Left forelimb (tissue), 1 donor: ENCODE measurements at regions not wholly inside any gene's neighbourhood (a gene's known extent, or its start where the extent isn't known, plus 50 kb on each side); places are given as distances from the start of the nearest gene placed in this dataset.

Source experiments
- DNase-seq: peaks from one replicate; pipeline ENCODE4 v3.0.0-alpha.2; 2018; ENCODE audit warnings: low spot score

DNA sequence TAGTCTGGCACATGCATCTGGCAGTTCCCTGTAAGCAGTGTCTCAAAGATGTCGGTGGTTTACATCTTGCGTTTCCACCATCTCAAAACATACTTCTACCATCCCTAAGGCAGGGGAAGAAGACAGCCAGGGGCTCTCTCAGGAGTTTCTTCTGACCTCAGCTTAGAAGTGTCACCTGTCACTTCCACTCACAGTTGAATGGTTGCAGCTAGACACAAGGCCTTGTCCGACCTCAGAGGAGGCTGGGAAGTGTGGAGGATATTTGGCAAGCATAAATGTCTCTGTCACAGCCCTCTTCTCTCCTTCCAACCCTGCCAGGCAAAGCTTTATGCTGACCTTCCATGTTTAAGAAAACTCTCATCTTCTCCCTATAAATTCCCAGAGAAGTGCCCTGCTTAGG lies 193.3 kb downstream of the HERPUD2 start:
- DNase-seq, result no peak

DNA sequence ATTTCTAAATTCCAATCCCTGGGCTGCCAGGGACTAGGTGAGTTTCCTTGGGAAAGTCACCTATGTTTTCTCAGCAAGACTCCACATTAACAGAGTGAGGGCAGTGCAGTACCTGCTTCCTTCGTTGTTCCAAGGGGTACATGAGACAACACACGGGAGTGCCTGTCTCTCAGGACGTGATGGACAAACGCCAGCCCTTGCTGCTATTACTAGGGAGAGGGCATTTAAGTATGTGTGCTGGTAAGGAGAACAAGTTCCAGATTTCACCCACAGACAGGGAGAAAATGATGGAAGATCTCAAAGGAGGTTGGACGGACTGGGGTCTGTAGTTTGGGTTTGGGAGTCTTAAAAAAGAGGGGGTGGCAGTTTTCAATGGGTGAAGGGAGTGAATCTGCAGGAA lies 195.7 kb downstream of the HERPUD2 start:
- no peak for DNase-seq

DNA sequence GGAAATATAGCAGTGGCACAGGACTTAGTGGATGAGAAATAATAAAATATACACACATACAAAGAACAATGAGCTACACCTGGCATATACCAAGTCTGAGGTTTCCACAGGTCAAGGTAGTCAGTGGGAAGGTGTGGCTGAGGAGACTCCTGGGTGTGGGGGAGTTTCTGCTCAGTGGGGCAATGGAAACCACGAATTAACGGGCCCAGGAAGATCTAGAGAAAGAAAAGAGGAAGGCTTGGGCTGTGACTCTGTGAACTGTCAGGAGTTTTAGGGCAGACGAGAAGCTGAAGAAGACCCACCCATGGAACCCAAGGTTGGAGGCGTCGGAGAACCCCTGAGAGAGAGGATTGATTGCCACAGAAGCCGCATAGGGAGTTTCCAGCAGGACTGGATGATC lies 196.5 kb downstream of the HERPUD2 start:
- DNase-seq, result no peak

DNA sequence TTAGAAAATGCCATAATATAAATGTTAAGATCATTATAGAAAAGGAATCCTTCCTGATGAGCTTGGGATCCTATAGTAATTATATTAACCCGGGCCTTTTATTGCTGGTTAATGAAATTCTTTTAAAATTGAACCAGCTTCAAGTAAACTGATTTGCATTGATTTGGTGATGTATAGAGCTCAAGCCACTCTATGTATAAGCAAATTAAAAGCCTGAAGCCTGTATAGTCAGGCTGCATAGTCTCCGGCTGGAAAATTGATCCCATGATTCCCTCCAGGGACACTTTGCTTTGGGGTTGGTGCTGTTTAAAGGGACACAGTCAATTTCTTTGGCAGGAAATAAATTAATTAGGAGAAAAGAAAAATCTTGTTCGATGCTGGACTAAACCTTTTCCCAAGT lies 199.1 kb downstream of the HERPUD2 start:
- DNase-seq, result no peak

DNA sequence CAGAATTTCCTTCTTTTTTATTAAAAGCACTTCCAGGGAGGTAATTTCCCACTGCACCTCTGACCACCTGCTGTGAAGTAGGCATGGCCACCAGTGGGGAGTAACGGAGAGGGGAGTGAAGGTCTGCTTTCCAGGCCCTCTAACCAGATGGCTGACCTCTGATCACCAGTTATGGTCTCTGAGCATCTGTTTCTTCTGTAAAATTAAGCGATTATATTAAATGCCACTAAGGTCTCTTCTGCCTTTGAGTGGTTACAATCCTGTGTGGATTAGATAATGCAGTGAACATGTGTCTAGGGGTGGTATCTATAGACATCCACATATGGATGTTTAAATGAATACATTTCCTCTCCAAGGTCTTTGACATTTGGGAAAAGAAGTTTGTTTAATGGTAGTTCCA lies 199.6 kb downstream of the HERPUD2 start:
- no peak for DNase-seq

DNA sequence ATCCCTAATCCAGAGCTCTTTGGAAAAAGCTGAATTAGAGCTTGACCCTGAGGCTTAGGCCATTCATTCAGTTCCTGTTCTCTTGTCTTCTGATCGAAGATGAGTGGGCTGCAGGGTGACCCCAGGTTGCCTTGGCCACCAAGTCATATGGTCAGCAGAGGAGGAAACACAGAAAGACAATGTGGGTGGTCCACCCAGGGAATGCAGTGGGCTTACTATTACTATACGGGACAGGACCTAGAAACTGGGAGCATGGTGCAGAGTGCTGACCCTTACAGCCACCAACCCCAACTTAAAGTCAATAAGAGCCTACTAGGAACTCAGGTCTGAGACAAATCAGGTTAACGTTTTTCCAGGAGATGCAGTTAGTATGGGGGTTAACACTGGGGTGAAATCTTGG lies 200.5 kb downstream of the HERPUD2 start:
- DNase-seq, result no peak

DNA sequence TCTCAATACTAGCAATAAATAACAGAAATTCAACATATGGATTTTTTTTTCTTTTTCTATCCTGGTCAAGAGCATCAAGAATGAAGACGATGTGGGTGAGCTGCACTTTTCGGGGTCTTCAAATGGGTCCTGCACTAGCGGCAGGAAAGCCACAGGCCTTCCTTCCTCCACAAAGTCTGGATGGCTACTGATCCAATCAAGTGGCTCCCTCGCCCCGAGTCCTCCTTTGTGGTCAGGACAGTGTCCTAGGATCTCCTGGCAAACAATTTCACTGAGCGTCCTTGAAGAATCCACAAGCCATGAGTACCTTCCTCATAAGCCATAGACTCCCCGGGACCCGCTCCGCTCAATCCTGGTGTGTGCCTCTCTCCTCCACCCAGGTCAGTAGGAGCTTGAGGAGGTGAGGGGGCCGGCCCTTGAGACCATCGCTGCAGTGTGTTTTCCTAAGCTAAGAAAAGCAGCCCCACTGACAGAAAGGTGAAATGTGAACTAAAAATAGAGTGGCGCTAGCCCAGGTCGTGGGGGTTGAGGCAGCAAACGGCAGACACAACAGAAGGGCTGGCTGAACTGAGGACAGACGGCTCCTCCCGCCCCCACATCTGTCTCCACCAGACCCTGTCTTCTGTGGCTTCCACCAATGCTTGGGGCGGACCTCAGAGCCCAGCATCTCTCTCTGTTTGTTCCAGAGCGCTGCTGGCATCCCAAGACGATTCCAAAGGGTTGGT lies 202.3 kb downstream of the HERPUD2 start:
- no peak for DNase-seq

DNA sequence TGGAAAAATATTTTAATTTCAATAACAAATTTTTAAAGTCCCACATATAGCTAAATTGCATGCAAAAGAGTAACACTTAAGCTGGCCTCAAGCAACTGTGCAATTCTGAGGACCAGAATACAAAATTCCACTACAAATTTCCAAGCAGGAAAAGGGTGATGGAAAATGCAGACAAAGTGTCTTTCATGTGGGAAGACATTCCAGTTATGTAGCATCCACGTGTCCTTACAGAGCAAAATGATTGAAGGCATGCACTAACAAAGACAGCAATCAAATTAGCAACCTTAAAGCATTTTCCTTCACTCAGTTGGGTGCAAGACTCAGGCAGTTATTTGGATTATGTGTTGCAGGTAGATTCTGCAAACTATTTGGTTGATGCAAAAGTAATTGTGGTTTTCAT lies 203.7 kb downstream of the HERPUD2 start:
- no peak for DNase-seq

DNA sequence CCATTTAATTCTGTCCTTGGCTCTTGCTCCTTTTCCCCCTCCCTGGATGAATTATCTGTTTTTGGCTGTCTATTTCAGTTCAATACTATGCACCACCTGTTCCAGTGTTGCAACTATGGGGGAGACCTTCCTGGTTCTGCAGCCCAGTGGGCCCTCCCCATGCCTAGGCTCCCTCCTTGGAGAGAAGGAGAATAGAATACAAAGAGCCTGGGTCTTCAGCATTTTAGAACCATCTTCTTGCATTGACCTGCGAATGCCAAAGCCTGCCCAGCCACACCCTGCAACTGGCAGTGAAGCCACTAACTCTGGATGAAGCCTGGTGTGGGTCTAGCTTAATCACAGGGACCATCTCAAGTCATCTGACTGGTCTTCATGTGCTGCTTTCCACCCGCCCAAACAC lies 207.1 kb downstream of the HERPUD2 start:
- DNase-seq, result no peak

DNA sequence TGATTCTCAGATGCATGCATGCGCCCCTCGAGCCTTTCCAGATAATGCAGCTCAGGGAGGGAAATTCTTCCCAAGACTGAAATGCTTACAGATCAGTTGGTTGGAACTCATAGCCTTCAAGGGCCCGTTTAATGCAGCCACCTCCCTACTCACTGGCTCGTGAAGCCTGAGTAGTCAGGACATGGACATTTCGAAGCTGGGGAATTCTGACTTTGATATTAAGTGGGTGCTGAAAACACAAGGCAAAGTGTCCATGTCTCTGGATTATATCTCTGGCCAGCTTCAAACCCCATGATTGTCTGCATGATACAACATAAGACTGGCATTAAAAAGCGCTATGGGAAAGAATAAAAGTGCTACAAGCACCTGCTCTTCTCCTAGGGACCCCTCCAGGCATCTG lies 207.5 kb downstream of the HERPUD2 start:
- no peak for DNase-seq

DNA sequence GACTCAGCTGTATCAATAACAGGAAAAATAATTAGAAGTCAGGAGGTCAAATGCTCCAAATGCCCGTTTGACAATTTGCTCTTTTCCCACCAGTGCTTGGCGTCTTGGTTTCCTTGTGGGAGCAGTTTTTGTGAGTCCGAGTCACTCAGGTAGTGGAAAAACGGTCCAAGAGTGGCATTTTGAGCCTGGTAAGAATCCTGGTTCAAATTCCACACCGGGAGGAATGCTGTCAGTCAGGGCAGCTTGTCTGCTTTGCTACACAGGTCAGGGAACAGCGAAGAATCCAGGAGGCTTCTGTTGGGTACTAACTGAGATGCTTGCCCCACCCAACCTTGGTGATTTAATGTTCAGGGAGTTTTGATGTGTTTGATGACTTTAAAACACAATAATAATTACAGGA lies 209.5 kb downstream of the HERPUD2 start:
- DNase-seq, result no peak

DNA sequence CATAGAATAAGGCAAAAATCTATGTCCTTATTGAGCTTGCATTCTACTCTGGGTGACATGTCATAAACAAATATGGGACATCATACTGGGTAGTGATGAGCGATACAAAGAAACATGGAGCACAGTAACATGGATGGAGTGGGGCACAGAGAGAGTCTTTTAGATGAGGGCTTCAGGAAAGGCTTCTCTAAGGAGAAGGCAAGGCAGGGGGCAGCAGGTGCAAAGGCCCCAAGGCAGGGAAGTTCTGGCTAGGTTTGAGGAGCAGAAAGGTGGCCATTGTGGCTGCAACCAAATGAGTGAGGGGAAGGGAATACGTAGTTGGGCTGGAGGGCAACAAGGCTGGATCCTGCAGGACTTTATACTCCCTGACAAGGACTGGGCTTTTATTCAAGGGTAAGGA lies 211.4 kb downstream of the HERPUD2 start:
- no peak for DNase-seq

DNA sequence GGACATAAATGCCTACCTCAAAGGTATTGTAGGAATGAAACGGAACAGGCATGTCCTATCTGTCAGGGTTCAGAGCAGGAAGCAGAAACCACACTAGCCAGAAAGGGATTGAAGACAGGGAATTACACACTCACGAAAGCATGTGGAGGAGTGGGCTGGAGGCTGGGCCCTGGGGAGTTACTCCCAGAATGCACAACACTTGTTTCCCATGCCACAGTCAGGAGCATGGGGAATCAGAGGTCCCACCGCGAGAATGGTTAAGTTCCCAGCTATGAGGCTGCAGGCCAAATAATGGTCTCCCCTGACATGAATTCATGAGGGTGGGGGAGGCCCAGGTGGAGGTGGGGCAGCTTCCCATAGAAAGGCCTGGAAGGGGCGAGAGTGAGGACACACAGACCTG lies 212.7 kb downstream of the HERPUD2 start:
- DNase-seq, result no peak

DNA sequence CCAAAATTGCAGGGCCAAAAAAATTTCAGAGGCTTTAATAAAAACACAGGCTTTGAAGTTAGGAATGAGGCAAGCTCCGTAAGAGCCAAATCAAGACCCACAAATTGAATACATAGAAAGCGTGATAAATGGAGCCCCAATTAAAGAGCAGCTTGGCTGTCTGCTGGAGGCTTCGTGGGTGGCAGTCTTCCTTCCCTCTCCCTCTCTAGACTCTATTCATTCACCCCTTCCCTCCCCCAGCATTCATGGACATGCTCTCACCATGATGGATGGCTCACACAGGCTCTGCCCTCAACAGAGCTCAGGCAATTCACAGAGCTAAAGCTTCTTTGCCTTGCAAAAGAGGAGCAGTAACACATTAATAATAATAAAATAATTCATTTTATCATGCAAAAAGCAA lies 214.1 kb downstream of the HERPUD2 start:
- no peak for DNase-seq

DNA sequence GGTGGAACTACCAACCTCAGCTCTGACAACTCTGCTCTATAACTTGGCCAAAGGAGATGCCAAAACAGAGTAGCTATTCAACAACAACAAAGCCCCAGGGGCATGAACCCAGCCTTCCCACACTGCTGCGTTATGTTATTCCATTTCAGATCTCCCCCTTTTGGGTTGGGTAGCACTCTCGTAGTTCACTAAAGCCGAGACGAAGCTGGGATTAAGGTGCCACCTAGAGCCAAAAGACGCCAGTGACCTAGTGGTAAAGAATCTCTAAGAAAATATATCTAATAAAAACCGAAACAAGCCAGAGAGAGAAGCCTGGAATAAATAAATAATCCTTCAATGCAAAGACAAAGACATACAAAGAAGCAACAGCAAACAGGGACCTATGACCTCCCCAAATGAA lies 217.3 kb downstream of the HERPUD2 start:
- no peak for DNase-seq

DNA sequence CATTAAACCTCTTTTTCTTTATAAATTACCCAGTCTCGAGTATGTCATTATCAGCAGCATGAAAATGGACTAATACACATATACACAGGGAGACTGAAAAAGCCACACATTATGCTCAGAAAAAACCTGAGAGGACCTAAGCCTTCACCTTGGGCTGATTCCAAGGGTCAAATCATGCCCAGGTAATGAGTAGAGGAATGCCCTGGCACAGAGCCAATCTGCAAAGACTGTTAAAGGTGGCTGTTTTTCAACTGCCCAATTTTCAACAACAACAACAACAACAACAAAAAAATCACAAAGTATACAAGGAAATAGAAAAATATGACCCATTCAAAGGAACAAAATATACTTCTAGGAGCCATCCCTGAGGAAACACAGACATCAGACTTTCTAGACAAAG lies 220.2 kb upstream of the TBX20 start:
- no peak for DNase-seq

DNA sequence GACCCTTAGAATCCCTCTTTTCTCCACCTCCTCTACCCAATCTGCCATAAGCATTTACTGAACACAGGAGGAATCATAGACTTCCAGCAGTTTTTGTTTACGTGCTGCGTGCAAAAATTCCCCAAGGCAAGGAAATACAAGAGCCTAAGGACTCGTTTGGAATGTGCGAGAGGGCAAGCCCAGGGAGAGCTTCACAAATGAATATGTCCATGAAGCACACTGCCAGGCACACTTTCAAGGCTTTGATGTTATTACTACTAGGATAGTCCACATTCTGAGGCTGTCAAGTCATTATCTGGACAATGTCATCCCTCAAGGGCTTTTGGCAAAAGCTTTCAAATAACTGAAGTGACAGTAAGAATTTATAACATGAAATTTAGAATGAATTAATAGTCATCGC lies 214.7 kb upstream of the TBX20 start:
- DNase-seq, result no peak

DNA sequence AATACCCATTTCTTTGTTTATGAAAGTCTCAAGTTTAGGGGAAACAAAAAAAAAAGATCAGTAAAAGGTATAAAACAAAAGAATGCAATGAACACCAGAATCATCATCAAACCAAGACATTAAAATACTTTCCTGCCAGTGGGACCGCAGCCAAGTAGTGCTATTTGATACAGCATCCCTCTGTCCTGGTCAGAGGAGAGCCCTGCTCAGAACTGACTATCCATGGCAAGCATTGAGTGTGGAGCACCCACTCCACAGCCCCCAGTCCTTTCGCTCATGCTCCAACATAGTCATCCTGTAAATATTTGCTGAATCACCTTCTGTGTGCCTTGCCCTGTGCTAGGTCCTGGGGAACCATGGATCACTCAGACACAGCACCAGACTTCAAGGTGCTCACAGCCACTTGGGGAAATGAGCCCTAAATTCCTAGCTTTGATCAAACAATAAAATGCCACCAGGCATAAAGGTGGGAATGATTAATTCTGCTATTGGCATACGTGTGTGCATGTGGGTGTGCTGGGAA lies 213.6 kb upstream of the TBX20 start:
- no peak for DNase-seq

DNA sequence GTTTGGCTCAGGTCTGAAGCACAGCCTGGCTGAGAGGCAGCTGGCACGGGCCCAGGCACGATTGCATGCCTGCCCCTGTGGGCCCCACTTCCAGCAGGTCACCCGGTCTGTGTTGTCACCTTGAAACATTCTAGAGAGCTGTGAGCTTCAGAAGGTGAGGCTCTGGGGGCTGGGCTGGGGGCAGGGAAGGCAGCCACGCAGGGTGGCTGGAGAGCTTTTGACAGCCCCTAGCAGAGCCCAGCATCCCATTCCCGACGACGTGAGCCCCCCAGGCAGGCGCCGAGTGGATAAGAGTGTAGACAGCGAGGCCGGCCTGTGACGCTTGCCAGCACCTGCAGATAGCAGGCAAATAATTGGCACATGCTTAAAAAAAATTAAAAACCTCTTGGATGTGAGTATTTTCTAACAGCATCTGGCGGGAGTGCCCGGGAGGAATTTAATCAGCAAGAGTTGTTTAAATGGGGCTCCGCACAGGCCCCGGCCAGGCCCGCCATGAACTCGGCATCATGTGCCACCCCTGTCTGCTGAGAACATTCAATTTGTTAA lies 212.0 kb upstream of the TBX20 start:
- no peak for DNase-seq

DNA sequence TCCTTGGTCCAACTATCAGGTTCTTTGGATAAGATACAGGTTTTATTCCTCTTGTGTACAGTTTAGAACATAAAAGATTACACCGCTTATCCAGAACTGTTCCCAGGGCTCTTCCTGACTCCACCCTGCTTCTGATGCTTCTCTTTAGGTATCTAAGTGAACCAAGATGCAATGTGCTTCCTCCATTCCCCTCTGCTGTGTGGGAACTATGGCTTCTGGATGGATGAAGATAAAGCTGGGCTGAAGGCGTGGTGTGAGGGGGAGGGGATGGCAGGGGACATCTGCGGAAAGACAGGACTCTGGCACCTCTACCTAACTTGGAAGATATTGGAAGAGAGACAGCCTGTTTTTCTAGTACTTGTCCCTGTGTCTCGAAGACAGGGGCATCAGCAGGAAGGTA lies 209.9 kb upstream of the TBX20 start:
- DNase-seq, result no peak

DNA sequence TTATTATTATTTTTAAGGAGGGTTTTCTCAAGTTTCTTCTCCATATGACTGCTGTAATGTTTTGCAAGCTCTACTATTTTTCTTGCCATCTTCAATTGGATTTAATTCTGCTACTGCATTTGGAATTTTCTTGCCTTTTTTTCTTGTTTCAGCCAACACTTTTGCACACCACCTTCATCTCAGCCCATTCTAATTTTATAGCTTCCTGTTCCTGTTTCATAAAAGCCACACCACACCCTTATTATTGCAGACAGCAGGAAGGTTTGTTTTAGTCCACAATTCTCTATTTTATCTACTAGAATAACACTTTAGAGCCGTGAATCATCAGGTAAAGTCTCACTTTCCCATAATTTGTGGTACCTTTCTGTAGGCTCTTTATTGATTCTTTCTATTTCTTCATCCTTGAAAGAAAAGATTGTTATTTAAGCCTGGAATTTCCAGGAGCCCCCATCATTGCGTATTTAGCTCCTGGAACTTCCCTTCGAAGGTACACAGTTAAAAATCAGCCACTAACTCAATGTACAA lies 209.3 kb upstream of the TBX20 start:
- DNase-seq, result no peak

DNA sequence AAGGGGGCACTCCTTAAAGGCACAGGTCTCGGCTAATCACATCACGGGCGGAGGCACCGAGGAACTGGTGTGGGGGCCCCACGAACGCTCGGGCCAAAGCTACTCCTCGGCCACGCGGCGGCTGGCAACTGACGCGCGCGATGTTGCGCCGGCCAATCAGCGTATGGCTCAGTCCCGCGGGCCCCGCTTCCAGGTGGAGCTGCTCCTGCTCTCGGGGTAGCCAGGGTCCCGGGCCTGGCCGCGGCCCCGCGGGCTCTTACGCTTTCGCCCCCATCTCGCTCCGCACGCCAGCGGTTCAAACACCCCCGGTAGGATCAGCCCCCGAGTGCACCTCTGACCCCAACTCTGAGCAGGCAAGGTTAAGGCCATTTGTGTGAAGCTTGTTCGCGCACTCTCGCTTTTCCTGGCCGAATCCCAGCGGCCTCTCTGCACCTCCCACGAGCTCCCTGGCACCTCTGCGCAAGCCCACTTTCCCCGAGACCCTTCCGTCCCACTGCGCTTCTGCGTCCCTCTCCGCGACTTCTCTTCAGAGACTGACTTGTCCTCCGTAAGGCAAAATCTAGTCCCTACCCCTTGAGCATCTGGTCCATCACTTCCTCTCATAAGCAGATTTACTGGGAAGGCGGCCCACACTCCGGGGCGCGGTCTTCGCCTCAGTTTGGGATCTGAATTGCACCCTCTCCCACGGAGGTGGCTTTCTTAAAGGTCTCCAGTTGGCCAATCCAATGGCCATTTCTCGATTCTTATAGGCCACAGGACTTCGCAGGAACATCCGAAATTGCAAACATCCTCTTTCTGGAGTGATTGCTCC lies 200.9 kb upstream of the TBX20 start:
- DNase-seq, result no peak
